ENCODE measurements at regions not wholly inside any gene's neighbourhood (a gene's known extent, or its start where the extent isn't known, plus 50 kb on each side); places are given as distances from the start of the nearest gene placed in this dataset.

GRCh38 chr3:36317915-36318314, 62.4 kb upstream of the STAC start:
- TF ChIP-seq CTCF (IDR thresholded peaks at IDR 0.05 in 8 of 11, conservative IDR thresholded peaks at IDR 0.05 in 3 of 11) (no peak), POLR2AphosphoS5 (IDR thresholded peaks at IDR 0.05) (no peak)
